ENCODE measurements at regions not wholly inside any gene's neighbourhood (a gene's known extent, or its start where the extent isn't known, plus 50 kb on each side); places are given as distances from the start of the nearest gene placed in this dataset.

- TF ChIP-seq CTCF (conservative IDR thresholded peaks at IDR 0.05 in 1 of 2, IDR thresholded peaks at IDR 0.05 in 1 of 2; ENCODE audit: extremely low read depth in 1 of 2, insufficient read depth in 1 of 2, low read depth in 1 of 2, low read length in 2 of 2), result no peak
- no peak for TF ChIP-seq EZH2 (IDR thresholded peaks at IDR 0.05; ENCODE audit: borderline replicate concordance, low read length)
Measured at GRCh38 chr6:16069222-16069621, 59.7 kb upstream of the MYLIP start.

Measured in mammary epithelial cell (primary cell).